ENCODE measurements at regions not wholly inside any gene's neighbourhood (a gene's known extent, or its start where the extent isn't known, plus 50 kb on each side); places are given as distances from the start of the nearest gene placed in this dataset.

DNA sequence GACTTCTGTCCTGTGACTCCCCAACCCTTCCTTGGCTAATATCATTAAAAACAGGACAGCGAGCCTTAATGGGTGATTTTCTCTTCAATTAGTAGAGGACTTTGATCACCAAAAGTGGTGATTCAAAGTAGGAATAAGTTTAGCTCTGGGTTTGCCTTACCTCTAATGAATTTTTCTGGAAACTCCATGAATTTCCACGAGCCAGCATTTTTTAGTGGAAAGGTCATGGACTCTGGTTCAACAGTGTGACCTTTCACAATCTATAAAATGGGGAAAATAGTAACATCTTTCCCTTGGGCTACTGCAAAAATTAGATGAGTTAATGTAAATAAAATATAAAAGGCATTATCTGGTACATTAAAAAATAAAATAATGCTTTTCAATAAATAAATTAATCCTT is 417.8 kb upstream of the NR2F2 start:
- no peak overlapping the region for H3K27ac Mint-ChIP-seq
- H3K9me3 Mint-ChIP-seq, result no peaks in the 10 kb centered on the region
- H3K36me3 Mint-ChIP-seq, result no peaks in the 10 kb centered on the region
- no peaks in the 10 kb centered on the region for H3K4me1 Mint-ChIP-seq
- no peak overlapping the region for H3K4me3 Mint-ChIP-seq
- H3K27me3 Mint-ChIP-seq, result peaks cover 3% of the 10 kb centered on the region

DNA sequence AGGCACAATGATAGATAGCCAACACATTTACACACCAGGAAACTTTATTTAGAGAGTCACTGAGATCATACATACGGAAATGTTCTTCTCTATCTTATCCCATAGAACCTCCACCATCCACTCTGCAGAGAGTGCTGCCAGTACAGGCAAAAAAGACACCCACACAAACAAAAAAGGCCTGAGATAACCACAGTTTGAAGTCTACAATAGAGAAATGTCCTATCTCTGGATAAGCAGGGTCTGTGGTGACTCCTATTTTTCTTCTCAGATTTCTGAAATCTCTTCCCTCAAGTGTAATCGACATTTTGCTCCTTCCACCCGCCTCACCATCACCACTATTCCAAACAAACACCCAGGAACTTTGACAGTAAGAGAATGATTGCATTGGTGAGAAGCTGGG is 413.9 kb upstream of the NR2F2 start:
- no peaks in the 10 kb centered on the region for H3K9me3 Mint-ChIP-seq
- no peaks in the 10 kb centered on the region for H3K4me1 Mint-ChIP-seq
- no peaks in the 10 kb centered on the region for H3K27me3 Mint-ChIP-seq
- no peaks in the 10 kb centered on the region for H3K36me3 Mint-ChIP-seq
- H3K4me3 Mint-ChIP-seq, result no peak overlapping the region
- H3K27ac Mint-ChIP-seq, result no peak overlapping the region

DNA sequence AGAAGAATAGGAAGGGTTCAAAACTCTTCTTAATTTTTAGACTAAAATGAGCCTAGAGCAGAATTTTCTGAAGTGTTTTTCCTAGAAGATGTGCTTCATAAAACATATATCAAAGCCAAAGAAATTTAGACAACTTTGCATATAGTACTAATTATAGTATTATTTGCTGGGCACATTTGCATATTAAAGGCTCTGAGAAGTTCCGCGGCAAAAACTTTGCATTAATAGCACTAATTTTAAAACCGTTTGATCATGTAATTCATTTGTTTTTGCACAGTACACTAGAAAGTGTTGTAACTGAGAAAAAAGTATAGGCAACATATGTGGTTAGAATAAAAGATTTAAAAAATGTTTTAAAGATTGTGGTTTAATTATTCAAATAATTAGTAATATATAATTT is 412.0 kb upstream of the NR2F2 start:
- H3K36me3 Mint-ChIP-seq, result no peaks in the 10 kb centered on the region

DNA sequence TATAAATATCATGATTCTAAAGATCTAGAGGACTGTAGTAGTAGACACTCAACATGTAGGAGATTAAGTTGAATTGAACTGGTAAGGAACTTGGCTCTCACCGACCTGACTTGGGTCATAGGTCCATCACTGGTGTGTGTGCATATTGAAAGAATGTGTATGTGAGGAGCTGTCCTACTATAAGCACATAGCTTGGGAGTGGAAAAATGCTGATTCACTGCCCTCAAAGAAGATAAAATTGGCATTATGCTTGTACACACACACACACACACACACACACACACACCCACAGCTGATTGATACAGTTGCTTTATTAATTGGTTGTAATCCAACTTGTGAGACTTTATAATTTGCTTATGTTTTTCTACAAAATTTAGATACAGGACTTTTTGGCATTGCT is 411.0 kb upstream of the NR2F2 start:
- H3K9me3 Mint-ChIP-seq, result no peaks in the 10 kb centered on the region
- peaks cover 3% of the 10 kb centered on the region for H3K27me3 Mint-ChIP-seq
- H3K4me3 Mint-ChIP-seq, result no peak overlapping the region
- H3K27ac Mint-ChIP-seq, result no peak overlapping the region
- H3K36me3 Mint-ChIP-seq, result no peaks in the 10 kb centered on the region
- H3K4me1 Mint-ChIP-seq, result no peaks in the 10 kb centered on the region

More for the DNA sequence above, 412.0 kb upstream of the NR2F2 start:
- Mint-ChIP-seq H3K27ac (no peak overlapping the region), H3K4me1 (no peaks in the 10 kb centered on the region), H3K4me3 (no peak overlapping the region), H3K27me3 (peaks cover 3% of the 10 kb centered on the region), H3K9me3 (no peaks in the 10 kb centered on the region)

DNA sequence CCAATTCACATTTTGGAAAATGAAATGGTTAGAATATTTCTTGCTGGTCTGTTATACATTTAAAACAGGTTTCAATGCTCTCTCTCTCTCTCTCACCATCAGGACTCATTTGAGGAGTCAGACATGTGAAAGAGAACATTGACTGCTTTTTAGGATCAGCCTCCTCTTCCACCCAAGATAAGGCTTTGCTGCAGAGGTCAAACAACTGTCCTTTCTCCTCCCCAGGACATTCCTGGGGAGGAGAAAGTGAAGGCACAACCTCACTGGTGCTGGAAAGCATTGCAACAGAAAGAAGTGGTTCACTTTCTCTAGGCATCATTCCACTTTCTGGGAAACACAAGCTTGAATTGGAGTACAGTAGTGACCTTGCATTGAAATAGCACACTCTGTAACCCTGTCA is 409.1 kb upstream of the NR2F2 start:
- Mint-ChIP-seq H3K27ac (no peak overlapping the region), H3K4me1 (no peaks in the 10 kb centered on the region), H3K27me3 (peaks cover 3% of the 10 kb centered on the region), H3K36me3 (no peaks in the 10 kb centered on the region), H3K4me3 (no peak overlapping the region), H3K9me3 (no peaks in the 10 kb centered on the region)

DNA sequence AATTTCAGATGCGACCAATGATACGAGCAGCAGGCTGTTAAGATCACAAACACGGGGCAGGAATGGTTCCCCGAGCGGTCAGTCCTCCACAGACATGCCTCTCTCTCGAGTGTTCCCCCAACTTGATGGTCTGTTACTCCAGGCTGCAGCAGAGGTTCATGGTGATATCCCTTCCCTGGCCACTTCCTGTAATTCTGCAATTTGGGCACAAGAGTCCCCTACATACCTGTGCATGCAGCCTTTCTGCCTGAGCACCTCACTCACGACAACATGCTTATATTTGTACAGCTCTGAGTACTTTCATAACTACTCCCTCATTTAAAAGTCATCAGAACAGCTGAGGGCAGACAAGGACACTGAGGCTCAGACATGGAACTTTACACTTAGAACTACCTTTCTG is 408.1 kb upstream of the NR2F2 start:
- Mint-ChIP-seq H3K36me3 (no peaks in the 10 kb centered on the region), H3K27ac (no peak overlapping the region), H3K4me1 (no peaks in the 10 kb centered on the region), H3K27me3 (peaks cover 3% of the 10 kb centered on the region), H3K9me3 (no peaks in the 10 kb centered on the region), H3K4me3 (no peak overlapping the region)

DNA sequence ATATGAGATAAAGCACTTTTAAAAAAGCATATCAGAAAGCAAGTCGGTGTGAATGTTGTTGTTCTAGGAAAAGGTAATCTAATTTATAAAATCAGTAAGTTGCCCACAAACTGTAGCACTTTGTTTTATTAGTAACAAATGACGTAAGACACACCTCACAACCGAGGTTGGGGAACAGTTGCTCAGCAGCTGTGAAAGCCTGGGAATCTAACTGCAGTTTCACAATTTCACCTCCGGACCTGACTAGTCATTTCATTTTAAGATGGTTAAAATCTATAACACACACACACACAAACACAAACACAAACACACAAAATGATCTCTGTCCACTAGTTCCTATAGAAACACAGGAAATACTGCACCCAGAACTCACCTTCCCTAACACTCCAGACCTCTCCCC is 406.7 kb upstream of the NR2F2 start:
- Mint-ChIP-seq H3K9me3 (no peaks in the 10 kb centered on the region), H3K27me3 (peaks cover 3% of the 10 kb centered on the region)

DNA sequence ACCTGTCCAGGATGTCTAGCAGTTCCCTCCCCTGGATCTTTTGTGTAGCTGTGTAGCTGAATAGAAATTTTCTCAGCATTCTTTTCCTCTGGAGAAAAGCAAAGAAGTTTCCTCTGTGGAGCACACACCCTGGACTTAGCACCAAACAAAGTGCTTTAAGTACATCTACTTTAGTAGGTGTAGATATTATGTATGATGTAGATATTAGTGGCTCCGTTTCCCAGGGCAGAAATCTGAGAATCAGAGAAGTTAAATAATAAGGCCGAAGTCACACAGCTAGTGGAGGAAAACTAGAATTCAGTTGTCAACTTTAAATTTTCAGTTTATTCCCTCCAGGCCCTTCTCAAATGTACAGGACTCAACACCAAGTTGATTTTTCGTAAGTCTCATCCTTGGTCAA is 401.7 kb upstream of the NR2F2 start:
- Mint-ChIP-seq H3K27me3 (no peaks in the 10 kb centered on the region), H3K36me3 (no peaks in the 10 kb centered on the region), H3K4me3 (no peak overlapping the region), H3K27ac (no peak overlapping the region), H3K4me1 (peaks cover 4% of the 10 kb centered on the region), H3K9me3 (no peaks in the 10 kb centered on the region)

More for the DNA sequence above, 406.7 kb upstream of the NR2F2 start:
- Mint-ChIP-seq H3K36me3 (no peaks in the 10 kb centered on the region), H3K27ac (no peak overlapping the region), H3K4me3 (no peak overlapping the region), H3K4me1 (no peaks in the 10 kb centered on the region)

DNA sequence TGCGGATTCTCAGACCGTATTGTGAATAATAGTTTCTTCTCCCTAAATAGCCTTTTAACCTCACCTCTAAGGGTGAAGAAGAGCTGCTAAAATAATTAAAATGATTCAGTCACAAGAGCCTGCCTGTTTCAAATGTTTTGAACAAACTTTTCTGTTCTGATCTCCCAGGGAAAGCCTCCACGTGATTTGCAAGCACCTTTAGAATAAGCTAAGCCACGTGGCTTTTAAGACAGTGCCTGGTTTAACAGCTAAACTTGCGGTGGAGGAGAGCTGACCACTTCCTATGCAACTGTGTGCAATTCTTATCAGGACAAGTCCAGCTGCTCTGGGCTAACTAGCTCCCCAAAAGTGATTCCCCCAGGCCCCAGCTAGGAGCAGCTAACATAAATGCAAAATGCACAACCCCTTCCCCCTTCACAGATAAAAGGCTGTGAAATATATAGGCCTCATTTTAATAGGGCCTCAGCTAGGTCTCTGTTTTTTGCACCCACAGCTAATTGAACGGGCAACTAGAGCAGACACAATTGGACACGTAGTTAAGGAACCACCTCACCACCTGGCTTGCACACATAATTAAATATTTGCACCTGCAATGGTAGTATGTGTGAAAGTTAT is 401.2 kb upstream of the NR2F2 start:
- peaks cover 4% of the 10 kb centered on the region for H3K4me1 Mint-ChIP-seq
- no peak overlapping the region for H3K4me3 Mint-ChIP-seq
- H3K36me3 Mint-ChIP-seq, result no peaks in the 10 kb centered on the region
- no peaks in the 10 kb centered on the region for H3K27me3 Mint-ChIP-seq
- no peak overlapping the region for H3K27ac Mint-ChIP-seq
- no peaks in the 10 kb centered on the region for H3K9me3 Mint-ChIP-seq

DNA sequence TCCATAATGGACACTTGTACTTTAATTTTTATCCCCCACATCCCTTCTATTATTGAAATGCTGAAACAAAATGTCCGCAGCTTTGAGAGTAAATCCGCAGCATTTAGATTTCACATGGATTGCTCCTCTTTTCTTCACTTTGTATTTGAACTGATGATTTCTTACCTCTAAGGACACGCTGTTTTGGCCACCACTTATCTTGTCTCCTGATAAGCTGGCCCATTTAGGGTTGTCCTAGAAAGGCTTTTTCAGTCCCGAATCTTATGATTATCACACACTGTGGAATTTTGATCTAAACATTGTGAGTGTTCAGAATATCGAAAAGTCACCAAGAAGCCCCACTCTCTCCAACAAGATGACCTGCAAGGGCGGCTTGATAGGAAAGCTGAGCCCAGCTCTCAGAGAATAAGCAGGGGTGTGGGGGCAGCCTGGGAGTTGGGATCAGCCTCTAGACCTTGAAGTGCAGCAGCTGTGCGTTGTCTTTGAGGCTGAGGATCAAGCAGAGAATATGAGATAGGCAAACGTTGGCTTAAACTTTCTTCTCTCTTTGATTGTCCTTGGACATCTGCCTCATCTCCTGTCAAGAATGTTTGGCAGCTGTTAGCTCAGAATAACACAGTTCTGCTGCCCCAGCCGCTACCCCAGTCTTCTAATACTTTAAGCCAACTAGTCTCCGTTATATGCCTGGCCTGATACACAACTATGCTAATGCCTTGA is 399.7 kb upstream of the NR2F2 start:
- H3K4me1 Mint-ChIP-seq, result peaks cover 4% of the 10 kb centered on the region
- no peaks in the 10 kb centered on the region for H3K36me3 Mint-ChIP-seq
- no peak overlapping the region for H3K4me3 Mint-ChIP-seq
- H3K9me3 Mint-ChIP-seq, result no peaks in the 10 kb centered on the region
- no peaks in the 10 kb centered on the region for H3K27me3 Mint-ChIP-seq
- peak overlapping the region; percentile 31 for H3K27ac Mint-ChIP-seq

DNA sequence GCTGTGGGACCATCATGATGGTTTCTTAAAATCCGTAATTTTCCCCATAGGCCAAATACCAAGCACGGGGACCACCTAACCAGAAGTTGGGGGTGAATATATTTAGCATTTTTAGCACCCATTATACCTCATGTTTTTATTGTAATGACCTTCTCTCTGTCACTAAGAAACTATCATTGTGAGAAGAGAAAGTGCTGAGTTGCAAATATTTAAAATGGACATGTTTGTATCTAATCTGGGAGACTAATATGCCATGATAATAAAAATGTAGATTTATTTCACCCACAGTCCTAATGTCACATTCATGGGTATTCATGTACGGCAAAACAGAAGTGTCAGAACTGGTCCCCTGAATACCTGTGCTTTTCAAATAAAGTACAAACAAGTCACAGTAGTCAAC is 398.9 kb upstream of the NR2F2 start:
- H3K9me3 Mint-ChIP-seq, result no peaks in the 10 kb centered on the region
- H3K27ac Mint-ChIP-seq, result no peak overlapping the region
- no peaks in the 10 kb centered on the region for H3K36me3 Mint-ChIP-seq
- H3K4me1 Mint-ChIP-seq, result peaks cover 4% of the 10 kb centered on the region
- no peak overlapping the region for H3K4me3 Mint-ChIP-seq
- no peaks in the 10 kb centered on the region for H3K27me3 Mint-ChIP-seq

DNA sequence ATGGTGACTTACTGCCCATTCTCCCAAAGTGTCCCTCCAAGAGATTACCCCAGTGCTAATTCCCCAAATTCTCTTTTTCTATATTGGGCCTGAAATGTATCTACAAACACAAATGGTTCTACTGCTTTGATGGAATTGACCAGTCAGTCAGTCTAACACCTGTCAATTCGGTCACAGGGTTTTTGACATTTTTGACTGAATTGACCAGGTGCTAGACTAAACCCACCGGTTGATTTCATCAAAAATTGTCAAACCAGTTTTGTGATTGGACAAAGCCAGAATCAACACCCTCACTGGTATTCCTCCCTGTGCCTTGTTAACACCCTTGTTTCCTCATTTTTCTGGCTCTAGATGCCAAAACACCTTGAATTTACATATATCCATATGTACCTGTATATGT is 398.4 kb upstream of the NR2F2 start:
- H3K36me3 Mint-ChIP-seq, result no peaks in the 10 kb centered on the region
- H3K9me3 Mint-ChIP-seq, result no peaks in the 10 kb centered on the region
- no peak overlapping the region for H3K4me3 Mint-ChIP-seq
- H3K27ac Mint-ChIP-seq, result no peak overlapping the region
- no peaks in the 10 kb centered on the region for H3K27me3 Mint-ChIP-seq
- peaks cover 4% of the 10 kb centered on the region for H3K4me1 Mint-ChIP-seq

DNA sequence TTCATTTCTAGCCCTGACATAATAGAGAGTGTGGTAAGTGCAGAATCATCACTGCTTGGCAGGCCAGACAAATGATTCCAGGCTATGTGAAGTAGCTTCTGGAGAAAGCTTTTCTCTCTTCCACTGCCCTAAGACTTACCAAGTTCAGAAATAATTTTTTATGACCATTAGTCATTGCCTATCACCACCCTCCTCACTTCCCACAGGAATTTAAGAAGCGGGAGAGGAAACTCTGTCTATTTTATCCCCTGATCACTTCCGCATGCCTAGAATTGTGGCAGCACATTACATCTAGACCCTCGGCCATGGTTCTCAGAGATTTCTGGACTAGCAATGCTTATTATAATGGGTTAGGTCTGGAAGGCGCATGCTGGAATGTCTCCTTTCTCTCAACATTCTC is 397.8 kb upstream of the NR2F2 start:
- no peak overlapping the region for H3K4me3 Mint-ChIP-seq
- no peaks in the 10 kb centered on the region for H3K36me3 Mint-ChIP-seq
- no peaks in the 10 kb centered on the region for H3K27me3 Mint-ChIP-seq
- H3K9me3 Mint-ChIP-seq, result no peaks in the 10 kb centered on the region
- peaks cover 4% of the 10 kb centered on the region for H3K4me1 Mint-ChIP-seq
- H3K27ac Mint-ChIP-seq, result no peak overlapping the region

DNA sequence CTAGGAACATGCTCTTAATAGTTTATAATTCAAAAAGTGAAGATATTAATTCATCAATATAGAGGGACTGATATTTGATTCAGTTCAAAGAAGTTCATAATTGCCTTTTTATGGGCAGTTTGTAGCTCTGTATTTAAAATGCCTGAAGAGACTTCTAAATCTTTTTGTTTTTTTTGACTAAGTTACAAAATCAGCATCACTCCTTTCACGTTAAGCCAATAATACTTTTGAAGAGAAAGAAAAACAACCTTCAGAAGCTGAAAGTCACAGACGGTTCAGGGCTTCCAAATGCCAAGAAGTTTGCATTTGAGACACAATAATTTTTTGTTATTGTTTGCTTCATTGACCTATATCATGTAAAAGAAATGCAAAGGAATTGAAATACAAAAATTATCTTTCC is 394.6 kb upstream of the NR2F2 start:
- Mint-ChIP-seq H3K27me3 (no peaks in the 10 kb centered on the region), H3K9me3 (no peaks in the 10 kb centered on the region), H3K36me3 (no peaks in the 10 kb centered on the region), H3K27ac (no peak overlapping the region), H3K4me3 (no peak overlapping the region), H3K4me1 (no peaks in the 10 kb centered on the region)

DNA sequence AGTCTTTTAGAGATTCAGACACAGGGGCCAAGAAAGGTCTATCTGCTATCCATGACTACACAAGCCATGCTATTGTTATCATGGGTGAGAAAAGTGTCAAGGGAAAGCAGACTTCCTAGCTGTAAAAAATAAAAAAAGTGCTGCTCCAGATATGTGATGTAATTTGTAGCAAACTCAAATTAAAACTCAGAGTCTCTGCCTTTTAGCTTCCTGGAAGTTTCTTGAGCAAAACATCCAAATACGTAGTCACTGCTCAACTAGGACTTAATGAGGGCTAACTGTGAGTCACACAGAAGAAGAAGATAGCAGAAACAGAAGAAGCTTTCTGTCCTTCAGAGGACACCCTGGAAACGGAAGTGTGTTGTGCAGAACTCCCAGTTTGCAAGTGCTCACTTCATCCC is 393.4 kb upstream of the NR2F2 start:
- Mint-ChIP-seq H3K4me3 (no peak overlapping the region), H3K4me1 (no peaks in the 10 kb centered on the region), H3K36me3 (no peaks in the 10 kb centered on the region), H3K9me3 (no peaks in the 10 kb centered on the region), H3K27ac (no peak overlapping the region), H3K27me3 (no peaks in the 10 kb centered on the region)

DNA sequence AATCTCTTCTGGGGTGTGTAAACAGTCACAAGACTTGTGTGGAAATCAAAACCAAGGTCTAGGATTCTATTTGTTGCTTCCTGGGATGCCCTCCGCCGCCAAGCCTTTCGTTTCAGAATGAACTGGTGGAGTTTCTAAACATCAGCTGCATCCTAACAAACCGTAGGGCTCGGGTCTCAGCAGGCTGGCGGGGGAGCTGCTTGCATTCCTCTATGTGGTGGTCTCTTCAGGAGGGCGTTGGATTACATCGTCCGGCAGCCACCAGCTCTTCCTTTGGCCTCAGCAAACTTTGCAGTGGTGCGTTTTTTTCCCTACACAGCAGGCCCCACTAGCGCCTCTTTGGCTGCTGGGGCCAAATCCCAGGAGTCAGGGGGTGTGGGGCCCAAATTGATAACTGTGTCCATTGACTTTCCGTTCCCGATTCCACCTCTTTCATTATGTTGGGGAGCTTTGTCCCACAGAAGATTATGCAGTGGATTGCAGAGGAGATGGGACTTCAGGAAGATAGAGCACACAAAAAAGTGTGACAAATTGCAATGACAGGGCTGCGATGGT is 390.0 kb upstream of the NR2F2 start:
- Mint-ChIP-seq H3K27ac (no peak overlapping the region), H3K27me3 (no peaks in the 10 kb centered on the region), H3K4me1 (peaks cover 7% of the 10 kb centered on the region), H3K9me3 (no peaks in the 10 kb centered on the region), H3K4me3 (no peak overlapping the region), H3K36me3 (no peaks in the 10 kb centered on the region)
